Esophagus muscularis mucosa (tissue), 4 donors: ENCODE measurements at regions not wholly inside any gene's neighbourhood (a gene's known extent, or its start where the extent isn't known, plus 50 kb on each side); places are given as distances from the start of the nearest gene placed in this dataset.

Experiments
- DNase-seq: peaks from one replicate; pipeline ENCODE4 v3.0.0-alpha.2; 2017; ENCODE audit errors: extremely low spot score
- H3K27ac ChIP-seq, 4 donors: fragments of 200-600 bp; sonication (generic); replicated peaks in 1 of 4; 1 replicate in 3 of 4; 2 replicates in 1 of 4; pipeline ENCODE4 v1.5.1; 2016 to 2019; ENCODE audit warnings: mild to moderate bottlenecking in 1 of 4
- H3K27me3 ChIP-seq, 4 donors: fragments of 200-600 bp; sonication (generic); one replicate each; pipeline versions ENCODE4 v1.5.1 to v1.6.0; 2016 to 2019
- H3K36me3 ChIP-seq, 4 donors: fragments of 200-600 bp; sonication (generic); one replicate each; pipeline ENCODE4 v1.5.1; 2016 to 2019
- H3K4me1 ChIP-seq, 4 donors: fragments of 200-600 bp; sonication (generic); one replicate each; pipeline ENCODE4 v1.5.1; 2016 to 2019
- H3K4me3 ChIP-seq, 4 donors: fragments of 200-600 bp; sonication (generic); 1 replicate in 2 of 4; 2 replicates in 2 of 4; pipeline ENCODE4 v1.5.1; 2016 to 2019; ENCODE audit warnings: mild to moderate bottlenecking in 4 of 4, moderate library complexity in 1 of 4
- H3K9me3 ChIP-seq, 4 donors: fragments of 200-600 bp; sonication (generic); 1 replicate in 3 of 4; 2 replicates in 1 of 4; pipeline ENCODE4 v1.5.1; 2016 to 2019
- EP300 ChIP-seq: sonication (generic); formaldehyde crosslinking; IDR thresholded peaks from one replicate; pipeline ENCODE4 v1.6.1; 2017; ENCODE audit warnings: antibody characterized with exemption
- POLR2A ChIP-seq: fragments of 450-650 bp; IDR thresholded peaks from one replicate; pipeline ENCODE4 v1.6.1; 2017; ENCODE audit warnings: antibody characterized with exemption, moderate library complexity, mild to moderate bottlenecking, low read depth
- POLR2AphosphoS5 ChIP-seq, 2 donors: sonication (generic); formaldehyde crosslinking; IDR thresholded peaks; one replicate each; pipeline ENCODE4 v1.6.1; 2017; ENCODE audit warnings: antibody characterized with exemption in 2 of 2
- WGBS: methylation state at CpG from one replicate; pipeline ENCODE4 v1.1.5; 2018; 5-methylcytosine and 5-hydroxymethylcytosine counted together
- intact Hi-C: fragments of 100-400 bp; cut with DNase I; formaldehyde crosslinking; loops from one replicate; pipeline ENCODE4 v1.15.1; 2023
- TF ChIP-seq, protein P1 (sequence below), 3 experiments: fragments of 200-600 bp in 2 of 3; fragments of 450-650 bp in 1 of 3; sonication (generic) in 2 of 3; IDR thresholded peaks; one replicate each; pipeline ENCODE4 v1.5.1; 2017 to 2019; ENCODE audit warnings: antibody characterized with exemption in 3 of 3, mild to moderate bottlenecking in 2 of 3, moderate library complexity in 1 of 3

DNA sequence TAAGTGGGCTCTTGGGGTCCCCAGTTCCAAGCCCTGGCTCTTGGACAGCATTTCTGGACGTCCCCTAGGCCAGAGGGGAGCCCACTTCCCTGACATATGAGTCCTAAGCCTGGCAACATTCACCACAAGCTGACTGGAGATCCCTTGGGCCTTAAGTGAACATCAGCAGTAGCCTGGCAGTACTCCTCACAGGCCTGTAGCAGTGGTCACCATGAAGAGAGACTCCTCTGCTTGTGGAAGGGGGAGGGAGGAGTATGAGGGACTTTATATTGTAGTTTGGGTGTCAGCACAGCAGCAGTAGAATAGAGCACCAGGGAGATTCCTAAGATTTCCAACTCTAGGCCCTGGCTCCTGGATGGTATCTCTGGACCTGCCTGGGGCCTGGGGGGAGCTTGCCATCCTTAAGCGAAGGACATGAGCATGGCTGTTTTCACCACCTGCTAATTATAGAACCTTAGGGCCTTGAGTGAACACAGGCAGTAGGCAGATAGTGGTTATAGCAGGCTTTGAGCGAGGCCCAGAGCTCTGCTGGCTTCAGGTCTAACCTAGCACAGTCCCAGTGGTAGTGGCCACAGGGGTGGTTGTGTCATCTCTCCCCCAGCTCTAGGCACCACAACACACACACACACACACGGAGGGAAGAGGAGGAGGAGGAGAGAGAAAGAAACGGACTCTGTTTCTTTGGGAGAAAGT, 71.4 kb upstream of the APOBEC4 start:
- intact Hi-C loops = no loop called here
- Histone ChIP-seq H3K4me1 (peaks cover 3 to 9% (median 8%) of the 10 kb centered on the region in 4 donors), H3K27me3 (no peaks in the 10 kb centered on the region), H3K36me3 (no peaks in the 10 kb centered on the region), H3K27ac (no peak overlapping the region), H3K9me3 (no peaks in the 10 kb centered on the region), H3K4me3 (no peak overlapping the region)
- no peak for DNase-seq
- 95% methylated on average over 4 of the region's 5 CpGs for WGBS
- TF ChIP-seq EP300 (no peak), POLR2AphosphoS5 (IDR thresholded peaks at IDR 0.05) (no peak), POLR2A (no peak)
- TF ChIP-seq, protein P1, sequence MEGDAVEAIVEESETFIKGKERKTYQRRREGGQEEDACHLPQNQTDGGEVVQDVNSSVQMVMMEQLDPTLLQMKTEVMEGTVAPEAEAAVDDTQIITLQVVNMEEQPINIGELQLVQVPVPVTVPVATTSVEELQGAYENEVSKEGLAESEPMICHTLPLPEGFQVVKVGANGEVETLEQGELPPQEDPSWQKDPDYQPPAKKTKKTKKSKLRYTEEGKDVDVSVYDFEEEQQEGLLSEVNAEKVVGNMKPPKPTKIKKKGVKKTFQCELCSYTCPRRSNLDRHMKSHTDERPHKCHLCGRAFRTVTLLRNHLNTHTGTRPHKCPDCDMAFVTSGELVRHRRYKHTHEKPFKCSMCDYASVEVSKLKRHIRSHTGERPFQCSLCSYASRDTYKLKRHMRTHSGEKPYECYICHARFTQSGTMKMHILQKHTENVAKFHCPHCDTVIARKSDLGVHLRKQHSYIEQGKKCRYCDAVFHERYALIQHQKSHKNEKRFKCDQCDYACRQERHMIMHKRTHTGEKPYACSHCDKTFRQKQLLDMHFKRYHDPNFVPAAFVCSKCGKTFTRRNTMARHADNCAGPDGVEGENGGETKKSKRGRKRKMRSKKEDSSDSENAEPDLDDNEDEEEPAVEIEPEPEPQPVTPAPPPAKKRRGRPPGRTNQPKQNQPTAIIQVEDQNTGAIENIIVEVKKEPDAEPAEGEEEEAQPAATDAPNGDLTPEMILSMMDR (IDR thresholded peaks at IDR 0.05) = no peak

DNA sequence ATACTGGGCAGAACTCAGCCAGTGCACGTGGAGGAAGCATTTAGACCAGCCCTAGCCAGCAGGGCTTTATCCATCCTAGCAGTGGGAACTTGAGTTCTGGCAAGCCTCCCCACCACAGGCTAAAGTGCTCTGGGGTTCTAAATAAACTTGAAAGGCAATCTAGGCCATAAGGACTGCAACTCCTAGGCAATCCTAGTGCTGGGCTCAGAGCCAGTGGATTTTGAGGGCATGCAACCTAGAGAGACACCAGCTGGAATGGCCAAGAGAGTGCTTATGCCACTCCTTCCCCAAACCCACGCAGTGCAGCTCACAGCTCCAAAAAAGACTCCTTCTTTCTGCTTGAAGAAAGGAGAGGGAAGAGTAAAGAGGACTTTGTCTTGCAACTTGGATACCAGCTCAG, 70.5 kb upstream of the APOBEC4 start:
- DNase-seq = no peak
- H3K4me1 ChIP-seq = peaks cover 6 to 9% (median 8%) of the 10 kb centered on the region in 4 donors
- WGBS = 100% methylated on average over 2 of the region's 2 CpGs
- intact Hi-C loops = no loop called here
- no peak for TF ChIP-seq POLR2A
- TF ChIP-seq, protein P1 (IDR thresholded peaks at IDR 0.05) = no peak
- TF ChIP-seq POLR2AphosphoS5 (IDR thresholded peaks at IDR 0.05) = no peak
- no peak for TF ChIP-seq EP300
- no peaks in the 10 kb centered on the region for H3K36me3 ChIP-seq
- no peaks in the 10 kb centered on the region for H3K9me3 ChIP-seq
- H3K4me3 ChIP-seq = no peak overlapping the region
- no peak overlapping the region for H3K27ac ChIP-seq
- H3K27me3 ChIP-seq = no peaks in the 10 kb centered on the region

DNA sequence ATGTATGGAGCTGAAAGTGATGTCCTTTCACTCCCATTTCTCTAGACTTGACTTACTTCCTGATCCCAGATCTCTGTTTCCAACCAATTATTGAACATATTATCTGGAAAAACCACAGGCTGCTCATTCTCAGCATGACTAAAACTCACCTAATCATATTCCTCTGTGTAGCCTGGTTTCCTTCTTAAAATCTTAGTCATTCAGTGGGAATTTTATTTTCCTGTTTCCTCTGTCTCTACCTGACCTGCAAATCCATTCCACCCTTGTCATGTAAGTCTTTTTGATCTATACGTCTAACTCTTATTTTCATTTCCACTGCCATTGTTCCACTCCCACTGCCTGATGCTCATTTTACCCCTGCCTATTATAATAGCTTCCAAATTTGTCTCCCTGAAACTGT, 67.9 kb upstream of the APOBEC4 start:
- Histone ChIP-seq H3K27ac (no peak overlapping the region), H3K36me3 (no peaks in the 10 kb centered on the region), H3K4me1 (peaks cover 6 to 9% (median 8%) of the 10 kb centered on the region in 4 donors), H3K4me3 (no peak overlapping the region), H3K9me3 (no peaks in the 10 kb centered on the region), H3K27me3 (no peaks in the 10 kb centered on the region)
- intact Hi-C loops = no loop called here
- WGBS = 100% methylated on average over 1 of the region's 1 CpG
- DNase-seq = no peak
- TF ChIP-seq POLR2A = no peak
- TF ChIP-seq, protein P1 (IDR thresholded peaks at IDR 0.05) = no peak
- no peak for TF ChIP-seq POLR2AphosphoS5 (IDR thresholded peaks at IDR 0.05)
- no peak for TF ChIP-seq EP300

DNA sequence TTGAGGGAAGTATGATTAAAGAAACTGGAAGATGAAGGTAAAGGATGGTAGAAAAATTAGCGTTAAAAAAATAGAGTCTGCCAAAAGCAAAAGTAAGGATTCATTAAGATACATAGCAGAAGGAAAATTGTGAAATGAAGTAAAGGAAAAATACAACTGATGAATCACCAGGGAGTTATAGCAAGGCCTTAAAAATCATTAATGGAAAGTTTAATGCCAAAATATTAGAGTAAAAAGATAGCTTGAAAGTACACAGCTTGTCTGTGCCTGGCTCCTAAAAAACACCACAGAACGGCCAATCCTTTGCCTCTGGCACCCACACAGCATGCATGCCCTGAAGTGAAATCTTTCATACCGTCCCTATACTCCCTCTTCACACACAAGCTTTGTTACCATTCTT, 66.9 kb upstream of the APOBEC4 start:
- H3K36me3 ChIP-seq = no peaks in the 10 kb centered on the region
- H3K27me3 ChIP-seq = no peaks in the 10 kb centered on the region
- intact Hi-C loops = no loop called here
- WGBS = 31% methylated on average over 3 of the region's 3 CpGs
- peaks cover 6 to 9% (median 8%) of the 10 kb centered on the region in 4 donors for H3K4me1 ChIP-seq
- TF ChIP-seq POLR2A = no peak
- TF ChIP-seq POLR2AphosphoS5 (IDR thresholded peaks at IDR 0.05) = no peak
- no peak for TF ChIP-seq EP300
- TF ChIP-seq, protein P1 (IDR thresholded peaks at IDR 0.05) = no peak
- H3K27ac ChIP-seq = no peak overlapping the region
- no peaks in the 10 kb centered on the region for H3K9me3 ChIP-seq
- DNase-seq = no peak
- H3K4me3 ChIP-seq = no peak overlapping the region

DNA sequence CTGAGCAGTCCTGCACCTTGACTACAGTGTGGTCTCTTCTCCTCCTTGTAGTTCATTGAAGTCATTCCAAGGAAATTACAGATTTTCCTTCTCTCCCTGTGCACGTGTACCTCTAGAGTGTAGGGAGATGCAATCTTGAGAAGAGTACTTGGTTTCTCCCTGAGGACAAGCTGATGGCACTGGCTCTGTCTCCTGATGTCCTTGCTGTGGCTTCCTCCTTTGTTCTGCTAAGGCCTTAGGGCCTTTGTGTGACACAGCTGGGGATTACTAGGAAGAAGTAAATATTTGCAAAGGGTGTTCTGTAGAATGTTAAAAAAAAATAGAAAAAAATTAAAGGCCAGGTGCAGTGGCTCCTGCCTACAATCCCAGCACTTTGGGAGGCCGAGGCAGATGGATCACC, 66.2 kb upstream of the APOBEC4 start:
- Histone ChIP-seq H3K27me3 (no peaks in the 10 kb centered on the region), H3K4me1 (peaks cover 6 to 9% (median 8%) of the 10 kb centered on the region in 4 donors), H3K36me3 (no peaks in the 10 kb centered on the region), H3K27ac (no peak overlapping the region), H3K9me3 (no peaks in the 10 kb centered on the region), H3K4me3 (no peak overlapping the region)
- DNase-seq = no peak
- WGBS = 88% methylated on average over 2 of the region's 2 CpGs
- TF ChIP-seq, protein P1 (IDR thresholded peaks at IDR 0.05) = no peak
- TF ChIP-seq POLR2AphosphoS5 (IDR thresholded peaks at IDR 0.05) = no peak
- TF ChIP-seq POLR2A = no peak
- no peak for TF ChIP-seq EP300
- intact Hi-C loops = no loop called here
